Mononuclear cell (primary cell): ENCODE measurements at regions not wholly inside any gene's neighbourhood (a gene's known extent, or its start where the extent isn't known, plus 50 kb on each side); places are given as distances from the start of the nearest gene placed in this dataset.

ENCODE experiments used
- H3K27me3 ChIP-seq: 2 replicates; pipeline ENCODE4 v1.6.0; 2011; ENCODE audit warnings: low read length, control low read depth; ENCODE audit not compliant: insufficient read depth
- H3K4me1 ChIP-seq: 2 replicates; pipeline ENCODE4 v1.5.1; 2011; ENCODE audit warnings: mild to moderate bottlenecking, low read length, control low read depth; ENCODE audit not compliant: insufficient read depth
- H3K4me3 ChIP-seq: 2 replicates; pipeline ENCODE4 v1.5.1; 2011; ENCODE audit warnings: mild to moderate bottlenecking, low read length, moderate library complexity
- H3K9me3 ChIP-seq: 2 replicates; pipeline ENCODE4 v1.5.1; 2011; ENCODE audit warnings: low read depth, mild to moderate bottlenecking, control low read depth, low read length

- Histone ChIP-seq H3K27me3 (no peaks in the 10 kb centered on the region), H3K4me1 (peaks cover 78% of the 10 kb centered on the region), H3K4me3 (no peak overlapping the region), H3K9me3 (no peaks in the 10 kb centered on the region)
Observed at GRCh38 chr2:8479298-8479697, 202.6 kb upstream of the ID2 start.

- H3K4me1 ChIP-seq, result peaks cover 72% of the 10 kb centered on the region
- no peaks in the 10 kb centered on the region for H3K9me3 ChIP-seq
- H3K4me3 ChIP-seq, result no peak overlapping the region
- H3K27me3 ChIP-seq, result no peaks in the 10 kb centered on the region
Observed at GRCh38 chr2:8480915-8481314, 200.9 kb upstream of the ID2 start.

- Histone ChIP-seq H3K9me3 (no peaks in the 10 kb centered on the region), H3K4me1 (peaks cover 67% of the 10 kb centered on the region), H3K27me3 (no peaks in the 10 kb centered on the region), H3K4me3 (no peak overlapping the region)
Observed at GRCh38 chr2:8481463-8482009, 200.3 kb upstream of the ID2 start.

- H3K4me3 ChIP-seq, result no peak overlapping the region
- H3K4me1 ChIP-seq, result peaks cover 67% of the 10 kb centered on the region
- H3K9me3 ChIP-seq, result no peaks in the 10 kb centered on the region
- no peaks in the 10 kb centered on the region for H3K27me3 ChIP-seq
Observed at GRCh38 chr2:8482432-8482831, 199.4 kb upstream of the ID2 start.

GRCh38 chr2:8484502-8485283, 197.2 kb upstream of the ID2 start:
- Histone ChIP-seq H3K9me3 (no peaks in the 10 kb centered on the region), H3K4me1 (peaks cover 68% of the 10 kb centered on the region), H3K27me3 (no peaks in the 10 kb centered on the region), H3K4me3 (no peak overlapping the region)

GRCh38 chr2:8485736-8486135, 196.1 kb upstream of the ID2 start:
- Histone ChIP-seq H3K9me3 (no peaks in the 10 kb centered on the region), H3K27me3 (no peaks in the 10 kb centered on the region), H3K4me1 (peaks cover 59% of the 10 kb centered on the region), H3K4me3 (no peak overlapping the region)

- no peaks in the 10 kb centered on the region for H3K27me3 ChIP-seq
- peaks cover 55% of the 10 kb centered on the region for H3K4me1 ChIP-seq
- no peak overlapping the region for H3K4me3 ChIP-seq
- H3K9me3 ChIP-seq, result no peaks in the 10 kb centered on the region
Observed at GRCh38 chr2:8486141-8486540, 195.7 kb upstream of the ID2 start.

- Histone ChIP-seq H3K4me1 (peaks cover 50% of the 10 kb centered on the region), H3K4me3 (peak overlapping the region; percentile 27), H3K9me3 (no peaks in the 10 kb centered on the region), H3K27me3 (no peaks in the 10 kb centered on the region)
Observed at GRCh38 chr2:8487461-8487932, 194.4 kb upstream of the ID2 start.

GRCh38 chr2:8488001-8488738, 193.7 kb upstream of the ID2 start:
- Histone ChIP-seq H3K4me1 (peaks cover 50% of the 10 kb centered on the region), H3K4me3 (peak overlapping the region; percentile 27), H3K27me3 (no peaks in the 10 kb centered on the region), H3K9me3 (no peaks in the 10 kb centered on the region)

- no peak overlapping the region for H3K4me3 ChIP-seq
- H3K27me3 ChIP-seq, result no peaks in the 10 kb centered on the region
- H3K4me1 ChIP-seq, result peaks cover 50% of the 10 kb centered on the region
Observed at GRCh38 chr2:8489221-8489620, 192.6 kb upstream of the ID2 start.

GRCh38 chr2:8489751-8490150, 192.1 kb upstream of the ID2 start:
- Histone ChIP-seq H3K27me3 (no peaks in the 10 kb centered on the region), H3K4me3 (no peak overlapping the region), H3K4me1 (peaks cover 47% of the 10 kb centered on the region), H3K9me3 (no peaks in the 10 kb centered on the region)

More at GRCh38 chr2:8489221-8489620, 192.6 kb upstream of the ID2 start:
- no peaks in the 10 kb centered on the region for H3K9me3 ChIP-seq

GRCh38 chr2:8490166-8490721, 191.6 kb upstream of the ID2 start:
- Histone ChIP-seq H3K9me3 (no peaks in the 10 kb centered on the region), H3K27me3 (no peaks in the 10 kb centered on the region), H3K4me3 (no peak overlapping the region), H3K4me1 (peaks cover 47% of the 10 kb centered on the region)

- Histone ChIP-seq H3K9me3 (no peaks in the 10 kb centered on the region), H3K27me3 (no peaks in the 10 kb centered on the region), H3K4me3 (no peak overlapping the region), H3K4me1 (peaks cover 45% of the 10 kb centered on the region)
Observed at GRCh38 chr2:8491296-8492027, 190.4 kb upstream of the ID2 start.

GRCh38 chr2:8494151-8494550, 187.7 kb upstream of the ID2 start:
- peaks cover 33% of the 10 kb centered on the region for H3K4me1 ChIP-seq
- H3K9me3 ChIP-seq, result no peaks in the 10 kb centered on the region
- no peak overlapping the region for H3K4me3 ChIP-seq
- H3K27me3 ChIP-seq, result no peaks in the 10 kb centered on the region
